Esophagus muscularis mucosa (tissue), 4 donors: ENCODE measurements at regions not wholly inside any gene's neighbourhood (a gene's known extent, or its start where the extent isn't known, plus 50 kb on each side); places are given as distances from the start of the nearest gene placed in this dataset.

ENCODE experiments used
- EP300 ChIP-seq: sonication (generic); formaldehyde crosslinking; IDR thresholded peaks from one replicate; pipeline ENCODE4 v1.6.1; 2017; ENCODE audit warnings: antibody characterized with exemption
- POLR2A ChIP-seq: fragments of 450-650 bp; IDR thresholded peaks from one replicate; pipeline ENCODE4 v1.6.1; 2017; ENCODE audit warnings: antibody characterized with exemption, moderate library complexity, mild to moderate bottlenecking, low read depth
- POLR2AphosphoS5 ChIP-seq, 2 donors: sonication (generic); formaldehyde crosslinking; IDR thresholded peaks; one replicate each; pipeline ENCODE4 v1.6.1; 2017; ENCODE audit warnings: antibody characterized with exemption in 2 of 2
- TF ChIP-seq, protein P1 (sequence below), 3 experiments: fragments of 200-600 bp in 2 of 3; fragments of 450-650 bp in 1 of 3; sonication (generic) in 2 of 3; IDR thresholded peaks; one replicate each; pipeline ENCODE4 v1.5.1; 2017 to 2019; ENCODE audit warnings: antibody characterized with exemption in 3 of 3, mild to moderate bottlenecking in 2 of 3, moderate library complexity in 1 of 3

DNA sequence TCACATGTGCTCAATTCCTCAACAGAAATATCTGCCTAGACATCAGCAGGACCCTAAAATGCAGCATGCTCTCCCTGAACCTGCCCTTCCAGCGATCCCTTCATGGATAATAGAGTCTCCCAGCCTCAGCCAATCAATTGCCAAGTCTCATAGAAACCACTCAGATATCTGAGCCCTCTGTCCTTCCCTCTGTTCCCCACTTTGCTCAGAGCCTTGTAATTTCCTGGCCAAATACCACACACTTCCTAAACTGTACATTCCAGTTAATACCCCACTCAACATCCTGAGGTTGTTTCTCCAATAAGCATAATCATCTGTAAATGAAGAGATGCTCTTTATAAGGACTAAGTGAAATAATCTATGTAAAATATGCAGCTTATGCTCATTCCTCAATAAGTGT, 59.3 kb upstream of the PTGFRN start:
- TF ChIP-seq, protein P1, sequence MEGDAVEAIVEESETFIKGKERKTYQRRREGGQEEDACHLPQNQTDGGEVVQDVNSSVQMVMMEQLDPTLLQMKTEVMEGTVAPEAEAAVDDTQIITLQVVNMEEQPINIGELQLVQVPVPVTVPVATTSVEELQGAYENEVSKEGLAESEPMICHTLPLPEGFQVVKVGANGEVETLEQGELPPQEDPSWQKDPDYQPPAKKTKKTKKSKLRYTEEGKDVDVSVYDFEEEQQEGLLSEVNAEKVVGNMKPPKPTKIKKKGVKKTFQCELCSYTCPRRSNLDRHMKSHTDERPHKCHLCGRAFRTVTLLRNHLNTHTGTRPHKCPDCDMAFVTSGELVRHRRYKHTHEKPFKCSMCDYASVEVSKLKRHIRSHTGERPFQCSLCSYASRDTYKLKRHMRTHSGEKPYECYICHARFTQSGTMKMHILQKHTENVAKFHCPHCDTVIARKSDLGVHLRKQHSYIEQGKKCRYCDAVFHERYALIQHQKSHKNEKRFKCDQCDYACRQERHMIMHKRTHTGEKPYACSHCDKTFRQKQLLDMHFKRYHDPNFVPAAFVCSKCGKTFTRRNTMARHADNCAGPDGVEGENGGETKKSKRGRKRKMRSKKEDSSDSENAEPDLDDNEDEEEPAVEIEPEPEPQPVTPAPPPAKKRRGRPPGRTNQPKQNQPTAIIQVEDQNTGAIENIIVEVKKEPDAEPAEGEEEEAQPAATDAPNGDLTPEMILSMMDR (IDR thresholded peaks at IDR 0.05) = no peak
- TF ChIP-seq POLR2A (no peak), POLR2AphosphoS5 (IDR thresholded peaks at IDR 0.05) (no peak), EP300 (no peak)
